OCI-LY3 (cell line): ENCODE measurements at regions not wholly inside any gene's neighbourhood (a gene's known extent, or its start where the extent isn't known, plus 50 kb on each side); places are given as distances from the start of the nearest gene placed in this dataset.

ENCODE experiments used
- H2AFZ ChIP-seq: fragments of 200-600, 300-600 bp; shearing (Covaris generic); 2 replicates; pipeline ENCODE4 v1.6.0; 2014; ENCODE audit warnings: antibody characterized with exemption, low read depth, low read length
- H3K27ac ChIP-seq: fragments of 200-600, 300-600 bp; sonication (generic); 2 replicates; pipeline ENCODE4 v1.5.1; 2014; ENCODE audit warnings: mild to moderate bottlenecking, low read length, moderate library complexity, mixed read lengths
- H3K27me3 ChIP-seq: fragments of 200-600, 300-600 bp; sonication (generic); 2 replicates; pipeline ENCODE4 v1.6.1; 2014; ENCODE audit warnings: low read depth, low read length, mixed read lengths
- H3K36me3 ChIP-seq: fragments of 200-600, 300-600 bp; sonication (generic); replicated peaks from 2 replicates; pipeline ENCODE3; 2014; ENCODE audit warnings: low read depth, low read length, mixed read lengths
- H3K4me1 ChIP-seq: fragments of 300-600, 200-600 bp; sonication (generic); 2 replicates; pipeline ENCODE4 v1.6.1; 2014; ENCODE audit warnings: low read length, mixed read lengths
- H3K4me2 ChIP-seq: fragments of 200-600, 300-600 bp; sonication (generic); 2 replicates; pipeline ENCODE4 v1.6.1; 2014; ENCODE audit warnings: low read length, mixed read lengths
- H3K4me3 ChIP-seq: fragments of 300-600, 200-600 bp; sonication (generic); 2 replicates; pipeline ENCODE4 v1.5.1; 2014; ENCODE audit warnings: antibody characterized with exemption, mild to moderate bottlenecking, low read length, moderate library complexity
- H3K79me2 ChIP-seq: fragments of 300-600, 200-600 bp; shearing (Covaris generic); 2 replicates; pipeline ENCODE4 v1.6.1; 2014; ENCODE audit warnings: mild to moderate bottlenecking, low read length, mixed read lengths
- H3K9ac ChIP-seq: fragments of 300-600, 200-600 bp; shearing (Covaris generic); 2 replicates; pipeline ENCODE4 v1.6.0; 2014; ENCODE audit warnings: mild to moderate bottlenecking, low read length, moderate library complexity
- H3K9me3 ChIP-seq: fragments of 200-600, 300-600 bp; shearing (Covaris generic); 2 replicates; pipeline ENCODE4 v1.6.1; 2014; ENCODE audit warnings: low read length, mixed read lengths; ENCODE audit not compliant: insufficient read depth
- H4K20me1 ChIP-seq: fragments of 200-600, 300-600 bp; sonication (generic); 2 replicates; pipeline ENCODE4 v1.6.1; 2016; ENCODE audit warnings: low read length, mixed read lengths; ENCODE audit not compliant: insufficient read depth
- CTCF ChIP-seq: fragments of 200-600, 300-600 bp; sonication (generic); IDR thresholded peaks from 2 replicates; pipeline ENCODE4 v1.5.1; 2014; ENCODE audit warnings: antibody characterized with exemption, low read length, low read depth
- EZH2phosphoT487 ChIP-seq: fragments of 200-600 bp; shearing (Covaris generic); IDR thresholded peaks from 2 replicates; pipeline ENCODE4 v1.6.1; 2018; ENCODE audit warnings: antibody characterized with exemption, mixed run types, low read depth

GRCh38 chr9:3028535-3028934 lies 184.6 kb upstream of the PUM3 start:
- Histone ChIP-seq H3K9ac (no peak overlapping the region), H3K4me2 (no peak overlapping the region), H2AFZ (no peak overlapping the region), H3K9me3 (no peaks in the 10 kb centered on the region), H3K27me3 (peaks cover 67% of the 10 kb centered on the region), H3K79me2 (no peaks in the 10 kb centered on the region), H3K4me3 (no peak overlapping the region), H3K36me3 (no peaks in the 10 kb centered on the region), H4K20me1 (no peaks in the 10 kb centered on the region), H3K4me1 (peaks cover 10% of the 10 kb centered on the region), H3K27ac (no peak overlapping the region)
- TF ChIP-seq EZH2phosphoT487 (no peak), CTCF (no peak)

- H4K20me1 ChIP-seq: no peaks in the 10 kb centered on the region
- H3K9me3 ChIP-seq: no peaks in the 10 kb centered on the region
- H3K4me3 ChIP-seq: no peak overlapping the region
- H3K4me2 ChIP-seq: no peak overlapping the region
- H3K9ac ChIP-seq: no peak overlapping the region
- H3K27ac ChIP-seq: no peak overlapping the region
- TF ChIP-seq CTCF: no peak
- no peak for TF ChIP-seq EZH2phosphoT487
- no peaks in the 10 kb centered on the region for H3K36me3 ChIP-seq
- H3K79me2 ChIP-seq: no peaks in the 10 kb centered on the region
- no peaks in the 10 kb centered on the region for H3K4me1 ChIP-seq
- peaks cover 70% of the 10 kb centered on the region for H3K27me3 ChIP-seq
- H2AFZ ChIP-seq: no peak overlapping the region
Observed at GRCh38 chr9:3027210-3027609, 183.3 kb upstream of the PUM3 start.

GRCh38 chr9:3023449-3023848 lies 179.6 kb upstream of the PUM3 start:
- Histone ChIP-seq H3K4me2 (no peak overlapping the region), H3K27me3 (peaks cover 70% of the 10 kb centered on the region), H2AFZ (no peak overlapping the region), H4K20me1 (no peaks in the 10 kb centered on the region), H3K27ac (no peak overlapping the region), H3K4me3 (no peak overlapping the region), H3K9ac (no peak overlapping the region), H3K4me1 (no peaks in the 10 kb centered on the region), H3K36me3 (no peaks in the 10 kb centered on the region), H3K79me2 (no peaks in the 10 kb centered on the region), H3K9me3 (no peaks in the 10 kb centered on the region)
- TF ChIP-seq CTCF (no peak), EZH2phosphoT487 (no peak)

- H2AFZ ChIP-seq: no peak overlapping the region
- no peak overlapping the region for H3K4me2 ChIP-seq
- H3K79me2 ChIP-seq: no peaks in the 10 kb centered on the region
- no peaks in the 10 kb centered on the region for H3K9me3 ChIP-seq
- no peaks in the 10 kb centered on the region for H4K20me1 ChIP-seq
- TF ChIP-seq EZH2phosphoT487 (no peak), CTCF (no peak)
- no peak overlapping the region for H3K9ac ChIP-seq
- no peak overlapping the region for H3K27ac ChIP-seq
- no peaks in the 10 kb centered on the region for H3K4me1 ChIP-seq
- no peak overlapping the region for H3K4me3 ChIP-seq
- no peaks in the 10 kb centered on the region for H3K36me3 ChIP-seq
- peaks cover 40% of the 10 kb centered on the region for H3K27me3 ChIP-seq
Observed at GRCh38 chr9:3018691-3019230, 174.9 kb upstream of the PUM3 start.
